GM19463 (cell line): ENCODE measurements at regions not wholly inside any gene's neighbourhood (a gene's known extent, or its start where the extent isn't known, plus 50 kb on each side); places are given as distances from the start of the nearest gene placed in this dataset.

Experiments used
- ATAC-seq: cut with Tn5 transposase; IDR thresholded peaks from one replicate; pipeline ENCODE4 v1.9.1; 2021; ENCODE audit warnings: mild to moderate bottlenecking, moderate library complexity; ENCODE audit not compliant: unreplicated experiment

GRCh38 chr10:21327289-21327993 is 198.0 kb downstream of the SKIDA1 start:
- no peak for ATAC-seq

GRCh38 chr10:21326594-21327288 is 198.7 kb downstream of the SKIDA1 start:
- ATAC-seq: no peak

GRCh38 chr10:21318540-21319167 is 206.8 kb downstream of the SKIDA1 start:
- ATAC-seq: no peak

- no peak for ATAC-seq
These were observed 207.6 kb downstream of the SKIDA1 start for GRCh38 chr10:21317902-21318301.

- ATAC-seq: no peak
These were observed 209.7 kb downstream of the SKIDA1 start for GRCh38 chr10:21315645-21316220.

GRCh38 chr10:21314906-21315644 is 210.4 kb downstream of the SKIDA1 start:
- no peak for ATAC-seq

GRCh38 chr10:21314111-21314626 is 211.3 kb downstream of the SKIDA1 start:
- no peak for ATAC-seq

- ATAC-seq: no peak
These were observed 211.8 kb downstream of the SKIDA1 start for GRCh38 chr10:21313691-21314090.

- ATAC-seq: no peak
These were observed 214.1 kb downstream of the SKIDA1 start for GRCh38 chr10:21311426-21311825.

- ATAC-seq: no peak
These were observed 216.1 kb downstream of the SKIDA1 start for GRCh38 chr10:21309427-21309826.

- ATAC-seq: no peak
These were observed 216.5 kb downstream of the SKIDA1 start for GRCh38 chr10:21308946-21309345.

- no peak for ATAC-seq
These were observed 217.5 kb downstream of the SKIDA1 start for GRCh38 chr10:21308018-21308417.

- no peak for ATAC-seq
These were observed 220.9 kb downstream of the SKIDA1 start for GRCh38 chr10:21304608-21305007.

GRCh38 chr10:21304198-21304597 is 221.3 kb downstream of the SKIDA1 start:
- ATAC-seq: no peak

GRCh38 chr10:21300551-21300950 is 224.9 kb downstream of the SKIDA1 start:
- ATAC-seq: no peak

GRCh38 chr10:21299330-21299729 is 226.2 kb downstream of the SKIDA1 start:
- ATAC-seq: no peak

GRCh38 chr10:21298701-21299100 is 226.8 kb downstream of the SKIDA1 start:
- ATAC-seq: no peak

- ATAC-seq: no peak
These were observed 227.7 kb downstream of the SKIDA1 start for GRCh38 chr10:21297603-21298383.

GRCh38 chr10:21296575-21297355 is 228.7 kb downstream of the SKIDA1 start:
- no peak for ATAC-seq
